Embryonic facial prominence (tissue), 1 donor: ENCODE measurements at regions not wholly inside any gene's neighbourhood (a gene's known extent, or its start where the extent isn't known, plus 50 kb on each side); places are given as distances from the start of the nearest gene placed in this dataset.
"Not testable (repeated sequence)": the region's sequence is repeated elsewhere in the genome, so short reads cannot be mapped to it uniquely, and the experiment has no call there.

Experiments used
- DNase-seq: peaks from one replicate; pipeline ENCODE4 v3.0.0-alpha.2; 2016; ENCODE audit errors: extremely low spot score

DNA sequence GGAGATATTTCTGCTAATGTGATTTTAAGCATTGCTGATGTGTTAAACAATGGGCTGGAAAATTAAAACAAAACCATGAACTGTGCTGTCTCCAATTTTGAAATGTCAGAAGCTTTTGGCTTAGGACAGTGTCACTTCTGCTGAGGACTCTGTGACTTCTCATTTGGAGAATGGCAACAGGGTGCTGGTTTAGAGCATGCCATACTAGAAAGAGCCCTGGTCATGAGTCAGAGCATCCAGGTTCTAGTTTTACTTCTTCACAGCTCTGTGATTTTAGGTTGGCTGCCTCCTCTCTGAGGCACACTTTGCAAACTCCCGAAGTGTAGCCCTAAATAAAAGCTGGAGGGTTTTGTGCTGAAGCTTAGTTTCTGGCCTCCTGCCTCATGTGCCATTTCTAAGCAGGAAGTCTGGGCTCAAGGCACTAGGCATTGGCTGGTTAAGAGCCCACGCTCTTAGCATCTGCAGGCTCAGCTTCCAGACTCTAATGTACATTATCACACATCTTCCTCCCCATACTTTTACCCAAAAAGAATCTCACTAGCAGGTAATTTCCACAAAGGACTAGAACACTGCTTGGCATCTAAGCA lies 193.8 kb downstream of the CNTN3 start:
- DNase-seq: no peak

- DNase-seq: no peak
Observed at GRCh38 chr3:74415731-74416130, 198.7 kb downstream of the CNTN3 start.

DNA sequence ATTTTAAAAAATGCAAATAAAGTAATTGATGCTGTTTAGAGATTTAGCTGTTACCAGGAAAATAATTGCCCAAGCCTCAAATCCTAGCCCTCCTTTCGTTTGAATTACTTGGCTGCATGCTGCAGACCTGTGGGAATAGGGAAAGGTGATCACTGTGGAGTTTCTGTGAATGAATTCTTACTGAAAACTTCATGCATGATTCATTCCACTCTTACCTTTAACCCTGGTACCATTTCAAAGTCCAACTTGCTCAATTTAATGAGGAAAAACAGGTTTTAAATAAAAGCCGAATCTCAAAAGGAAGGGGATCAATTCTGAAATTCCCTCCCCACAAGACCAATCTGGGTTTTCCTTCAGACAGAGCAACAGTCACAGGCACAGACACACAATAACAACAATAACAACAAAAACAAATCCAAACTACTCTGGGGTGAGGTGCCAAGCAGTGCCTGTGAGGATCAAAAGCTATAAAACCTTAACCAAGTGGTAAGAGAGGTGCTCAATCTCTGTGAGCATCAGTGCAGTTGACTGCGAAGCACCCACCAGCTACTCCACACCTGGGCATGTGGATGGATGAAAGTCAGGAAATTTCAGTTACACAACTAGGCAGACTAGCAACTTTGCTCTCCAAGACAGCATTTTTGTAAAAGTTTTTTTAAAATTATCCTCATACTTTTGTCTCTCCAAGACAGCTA lies 200.8 kb downstream of the CNTN3 start:
- DNase-seq: no peak

- no peak for DNase-seq
Observed at GRCh38 chr3:74410276-74410941, 204.1 kb downstream of the CNTN3 start.

DNA sequence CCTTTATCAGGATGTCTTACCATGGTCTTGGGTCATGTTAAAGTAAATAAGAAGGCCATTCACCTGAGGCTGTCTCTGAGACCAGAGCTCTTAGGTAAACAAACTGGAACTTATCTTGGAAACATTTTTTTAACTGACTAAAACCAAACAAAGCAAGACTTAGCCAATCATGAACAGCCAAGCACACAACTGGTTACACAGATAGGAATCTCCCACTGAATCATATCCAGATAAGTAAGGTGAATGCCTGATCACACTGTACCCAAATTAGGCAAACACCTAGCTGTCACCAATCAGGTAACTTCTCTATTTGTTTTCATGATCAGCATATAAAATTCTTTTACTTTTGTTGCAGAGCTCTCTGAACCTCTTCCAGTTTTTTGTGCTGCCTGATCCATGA lies 205.4 kb downstream of the CNTN3 start:
- DNase-seq: no peak

- DNase-seq: no peak
Observed at GRCh38 chr3:74403307-74403706, 211.2 kb downstream of the CNTN3 start.

DNA sequence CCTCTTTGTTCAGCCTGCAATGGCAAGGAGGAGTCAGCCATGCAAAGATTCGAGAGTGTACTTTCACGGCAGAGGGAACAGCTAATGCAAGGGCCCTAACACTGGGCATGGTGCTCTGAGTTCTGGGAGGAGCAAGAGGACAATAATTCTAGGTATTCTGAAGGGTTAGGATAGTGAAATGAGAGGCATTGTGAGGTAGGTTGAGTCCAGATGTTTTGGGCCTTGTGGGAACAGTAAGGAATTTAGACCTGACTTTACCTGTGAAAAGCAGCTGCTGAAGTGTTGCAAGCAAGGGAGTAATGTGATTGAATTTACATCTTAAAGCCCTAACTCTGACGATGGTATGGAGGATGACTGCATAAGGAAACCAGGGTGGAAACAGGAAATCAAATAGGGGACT lies 211.6 kb downstream of the CNTN3 start:
- DNase-seq: no peak

DNA sequence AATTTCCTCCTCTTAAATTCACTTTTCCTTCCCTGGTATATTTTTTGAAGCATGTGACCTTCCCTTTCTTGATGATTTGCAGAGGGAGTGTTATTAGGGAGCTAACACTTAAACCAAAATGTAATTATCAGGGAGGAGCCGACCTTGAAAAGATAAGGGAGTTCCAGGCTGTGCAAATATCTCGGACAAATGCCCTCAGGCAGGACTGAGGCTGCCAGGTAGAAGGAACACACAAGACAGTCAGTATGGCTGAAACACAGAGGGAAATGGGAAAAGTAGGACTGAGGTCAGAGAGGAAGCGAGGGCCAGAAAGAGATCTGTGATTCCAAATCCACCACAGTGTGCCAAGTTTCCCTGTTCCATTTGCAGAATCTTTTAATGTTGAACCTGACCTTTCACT lies 221.0 kb downstream of the CNTN3 start:
- DNase-seq: no peak

DNA sequence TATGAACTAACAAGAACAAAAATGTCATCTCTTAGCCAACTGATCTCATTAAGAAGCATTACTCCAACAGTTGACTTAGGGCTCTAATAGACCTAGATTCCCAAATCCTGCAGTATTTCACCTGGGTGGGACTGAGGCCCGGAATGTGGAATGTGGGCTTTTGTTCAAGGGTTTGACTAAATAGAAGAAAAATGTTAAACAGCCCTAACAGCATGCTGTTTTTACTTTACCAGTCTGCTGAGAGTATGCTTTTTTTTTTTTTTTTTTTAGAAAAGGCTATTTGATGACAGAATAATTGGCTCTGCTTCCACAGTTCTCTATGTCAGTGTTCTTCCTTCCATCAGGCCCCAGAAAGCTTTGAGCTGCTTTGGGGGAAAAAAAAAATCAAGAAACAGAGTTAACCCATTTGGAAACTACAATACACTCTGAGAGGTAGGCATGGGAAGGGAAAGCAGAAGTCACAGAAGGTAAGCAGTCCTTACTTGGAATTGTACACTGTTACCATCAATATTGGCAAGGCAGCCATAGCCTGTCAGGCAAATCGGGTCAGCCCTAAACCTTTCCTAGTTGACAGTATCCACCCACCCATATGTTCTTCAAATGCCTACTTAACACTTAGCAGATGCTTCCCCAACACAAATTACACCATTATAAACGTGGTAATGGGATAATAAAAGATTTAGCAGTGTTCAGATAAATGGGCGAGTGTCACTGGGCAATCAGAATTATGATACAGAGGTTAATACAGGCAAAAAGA lies 224.2 kb downstream of the CNTN3 start:
- no peak for DNase-seq

DNA sequence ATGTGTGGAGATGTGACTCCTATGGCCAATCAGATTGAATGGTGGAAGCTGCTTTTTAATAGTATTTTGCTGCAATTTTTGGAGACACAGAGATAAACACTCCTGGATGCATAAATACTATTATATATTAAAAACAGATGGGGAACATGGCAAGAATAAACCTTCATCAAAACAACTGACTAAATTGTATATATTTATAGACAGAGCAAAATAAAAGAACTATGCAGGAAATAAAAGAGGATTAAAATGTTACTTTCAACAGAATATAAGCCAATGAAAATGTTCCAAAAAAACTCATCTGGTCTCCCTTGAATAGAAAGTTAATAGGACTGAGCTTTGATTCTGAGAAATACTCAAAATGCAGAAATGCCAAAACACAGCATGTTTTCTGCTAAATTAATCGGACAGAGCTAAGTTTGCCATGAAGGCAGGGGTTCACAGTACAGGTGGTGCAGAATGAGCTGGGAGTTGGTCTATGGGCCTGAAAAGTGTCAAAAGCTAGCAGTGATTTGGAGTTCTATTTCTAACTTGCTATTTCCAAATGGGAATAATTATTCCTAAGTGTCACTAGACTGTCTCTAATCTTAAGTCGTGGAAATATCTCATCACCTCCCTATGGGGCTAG lies 227.2 kb downstream of the CNTN3 start:
- no peak for DNase-seq

DNA sequence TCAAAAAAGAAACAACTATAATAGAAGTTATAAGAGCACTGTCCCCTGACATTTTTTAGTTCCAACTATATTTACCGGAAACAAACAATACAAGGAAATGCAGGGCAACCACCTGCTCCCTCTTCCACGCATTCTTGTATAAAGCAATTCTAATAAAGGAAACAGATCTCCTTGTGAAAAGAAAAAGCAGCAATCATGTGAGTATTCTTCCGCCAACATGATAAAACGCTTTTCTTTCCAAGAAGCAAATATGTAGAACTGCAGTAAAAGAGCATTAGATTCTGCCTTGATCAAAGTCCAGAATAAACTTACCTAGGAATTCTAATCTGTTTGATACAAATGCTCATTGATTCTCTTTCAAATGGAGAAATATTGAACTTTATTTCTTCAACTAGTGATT lies 230.3 kb downstream of the CNTN3 start:
- DNase-seq: no peak

- no peak for DNase-seq
Observed at GRCh38 chr3:74377669-74378068, 236.8 kb downstream of the CNTN3 start.

GRCh38 chr3:74376323-74376722 lies 238.1 kb downstream of the CNTN3 start:
- DNase-seq: not testable (repeated sequence)

GRCh38 chr3:74375653-74376052 lies 238.8 kb downstream of the CNTN3 start:
- DNase-seq: no peak

DNA sequence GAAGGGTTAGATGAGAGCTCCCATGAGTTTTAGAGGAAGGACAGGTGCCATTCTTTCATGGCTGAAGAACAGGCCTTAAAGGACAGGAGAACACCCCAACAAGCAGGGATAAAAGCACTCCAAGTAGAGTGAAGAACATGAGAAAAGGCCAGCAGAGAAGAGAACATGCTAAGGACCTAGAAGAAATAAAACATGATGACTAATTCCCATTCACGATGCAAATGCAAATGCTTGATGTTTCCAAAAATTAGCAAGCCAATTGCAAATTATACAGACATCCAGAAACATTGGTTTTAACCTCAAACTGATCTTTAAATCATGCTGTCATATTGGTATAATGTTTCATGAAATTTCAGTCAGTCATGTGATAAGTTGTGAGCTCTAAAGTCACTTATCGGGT lies 241.7 kb downstream of the CNTN3 start:
- no peak for DNase-seq

- DNase-seq: no peak
Observed at GRCh38 chr3:74370342-74370741, 244.1 kb downstream of the CNTN3 start.

GRCh38 chr3:74366331-74366730 lies 248.1 kb downstream of the CNTN3 start:
- no peak for DNase-seq

GRCh38 chr3:74363346-74363745 lies 251.1 kb downstream of the CNTN3 start:
- no peak for DNase-seq

DNA sequence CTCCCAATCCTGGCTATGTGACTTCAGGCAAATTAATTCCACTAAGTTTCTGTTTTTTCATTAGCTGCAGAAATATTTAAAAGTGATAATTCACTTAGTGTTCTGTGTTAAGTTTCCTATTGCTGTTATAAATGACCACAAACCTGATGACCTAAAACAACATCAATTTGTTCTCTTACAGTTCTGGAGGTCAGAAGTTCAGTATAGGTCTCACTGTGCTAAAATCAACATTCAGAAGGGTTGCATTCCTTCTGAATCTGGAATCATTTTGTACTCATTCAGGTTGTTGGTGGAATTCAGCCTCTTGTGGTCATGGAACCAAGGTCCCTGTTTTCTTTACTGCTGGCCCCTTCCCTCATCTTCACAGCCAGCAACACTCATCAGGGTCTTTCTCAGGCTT lies 254.1 kb downstream of the CNTN3 start:
- no peak for DNase-seq

GRCh38 chr3:74357881-74358280 lies 256.6 kb downstream of the CNTN3 start:
- DNase-seq: no peak

- DNase-seq: no peak
Observed at GRCh38 chr3:74353039-74353438, 261.4 kb downstream of the CNTN3 start.

GRCh38 chr3:74352166-74352565 lies 262.3 kb downstream of the CNTN3 start:
- DNase-seq: no peak
